ENCODE measurements at regions not wholly inside any gene's neighbourhood (a gene's known extent, or its start where the extent isn't known, plus 50 kb on each side); places are given as distances from the start of the nearest gene placed in this dataset.

DNA sequence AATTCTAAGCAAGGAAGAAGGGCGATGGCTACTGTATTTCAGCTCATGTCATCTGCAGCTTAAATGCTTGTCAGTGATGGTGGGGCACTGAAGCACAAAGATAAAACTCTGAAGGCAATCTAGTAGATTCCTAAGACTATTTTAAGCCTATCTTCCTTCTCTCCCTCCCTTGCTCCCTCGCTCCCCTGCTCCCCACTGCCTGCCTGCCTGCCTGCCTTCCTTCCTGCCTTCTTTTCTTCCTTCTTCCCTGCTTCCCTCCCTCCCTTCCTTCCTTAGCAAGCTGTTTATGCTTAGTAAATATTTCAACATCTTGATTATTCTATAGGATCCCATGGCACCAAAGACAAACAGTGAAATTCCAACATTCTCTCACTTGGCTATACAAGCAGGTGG is 99.6 kb downstream of the OXSM start:
- no peak for DNase-seq (ENCODE audit: low read depth, low spot score)
- no peaks in the 10 kb centered on the region for H3K79me2 ChIP-seq (ENCODE audit: control insufficient read depth, insufficient read depth, low read length)
- FAIRE-seq = no peak
- no peaks in the 10 kb centered on the region for H3K36me3 ChIP-seq (ENCODE audit: control insufficient read depth in 2 of 2, insufficient read depth in 2 of 2, low read length in 1 of 2)
- ChIA-PET POLR2A (no interaction called here), SMC1A (ENCODE audit: uncharacterized antibody, unreplicated experiment) (interaction anchor here (1.0 kb wide), 1 partner anchor 35 kb away, joined by 3 read pairs; no protein-coding TSS in a partner anchor), RAD21 (ENCODE audit: unreplicated experiment) (no interaction called here), CTCF (interaction anchor here (1.6 to 9.3 kb wide), 2 partner anchors 32 to 241 kb away, joined by 5 to 67 read pairs; no protein-coding TSS in a partner anchor)
- H2AFZ ChIP-seq (ENCODE audit: control insufficient read depth, low read depth, low read length) = no peak overlapping the region
- H3K27me3 ChIP-seq (replicated peaks in 1 of 2; ENCODE audit: control insufficient read depth in 2 of 2, insufficient read depth in 2 of 2, low read length in 1 of 2) = no peaks in the 10 kb centered on the region; a peak in 1 of 4 replicates
- intact Hi-C loops (cut with micrococcal nuclease; ENCODE audit: unreplicated experiment) = no loop called here
- no peak overlapping the region for H3K4me3 ChIP-seq
- H3K4me1 ChIP-seq (ENCODE audit: control insufficient read depth, insufficient read depth, low read length) = no peaks in the 10 kb centered on the region
- WGBS (ENCODE audit: insufficient coverage, insufficient replicate concordance, low lambda C conversion rate, missing lambda C conversion rate) = 2% methylated on average over 2 of the region's 2 CpGs
- BruUV-seq (replicated peaks) = no TSS peak
- in situ Hi-C loops (cut with MboI) = no loop called here
- no peaks in the 10 kb centered on the region for H4K20me1 ChIP-seq (ENCODE audit: control insufficient read depth, insufficient read depth)
- no peak for ATAC-seq
- H3K9ac ChIP-seq (ENCODE audit: control insufficient read depth, insufficient read depth, low read length) = no peak overlapping the region
- no peak overlapping the region for H3K4me2 ChIP-seq (ENCODE audit: control insufficient read depth, insufficient read depth)
- no peaks in the 10 kb centered on the region; the same call in 2 of the 3 replicates for H3K9me3 ChIP-seq (replicated peaks; ENCODE audit: control insufficient read depth, insufficient read depth, low read length)
- no peak for TF ChIP-seq ZNF384 (IDR thresholded peaks at IDR 0.05; ENCODE audit: borderline replicate concordance, low read depth, low read length)
- TF ChIP-seq SRF (IDR thresholded peaks at IDR 0.05; ENCODE audit: low read depth in 2 of 2, low read length in 2 of 2) = no peak
- no peak for TF ChIP-seq SIN3A (IDR thresholded peaks at IDR 0.05; ENCODE audit: low read depth, low read length)
- no peak overlapping the region for H3K27ac ChIP-seq (ENCODE audit: control insufficient read depth, insufficient read depth)

- H3K79me2 ChIP-seq (ENCODE audit: control insufficient read depth, insufficient read depth, low read length) = no peaks in the 10 kb centered on the region
- no peak overlapping the region for H3K9ac ChIP-seq (ENCODE audit: control insufficient read depth, insufficient read depth, low read length)
- FAIRE-seq (no peak), ATAC-seq (no peak), DNase-seq (ENCODE audit: low read depth, low spot score) (no peak)
- H3K4me1 ChIP-seq (ENCODE audit: control insufficient read depth, insufficient read depth, low read length) = no peaks in the 10 kb centered on the region
- no peak overlapping the region for H3K4me2 ChIP-seq (ENCODE audit: control insufficient read depth, insufficient read depth)
- intact Hi-C loops (cut with micrococcal nuclease; ENCODE audit: unreplicated experiment) = no loop called here
- no peaks in the 10 kb centered on the region for H3K9me3 ChIP-seq (replicated peaks; ENCODE audit: control insufficient read depth, insufficient read depth, low read length)
- no TSS peak for BruUV-seq (replicated peaks)
- ChIA-PET POLR2A (interaction anchor here (1.5 kb wide), 1 partner anchor 9 kb away, joined by 3 read pairs; no protein-coding TSS in a partner anchor), CTCF (interaction anchor here (0.8 to 9.3 kb wide), 8 partner anchors 9 to 245 kb away, joined by 3 to 67 read pairs (median 3); no protein-coding TSS in a partner anchor), RAD21 (ENCODE audit: unreplicated experiment) (no interaction called here), SMC1A (ENCODE audit: uncharacterized antibody, unreplicated experiment) (interaction anchor here (0.8 to 1.5 kb wide), 5 partner anchors 10 to 246 kb away, joined by 3 to 5 read pairs (median 3); no protein-coding TSS in a partner anchor)
- WGBS (ENCODE audit: insufficient coverage, insufficient replicate concordance, low lambda C conversion rate, missing lambda C conversion rate) = 15% methylated on average over 3 of the region's 3 CpGs
- no peaks in the 10 kb centered on the region for H3K36me3 ChIP-seq (ENCODE audit: control insufficient read depth in 2 of 2, insufficient read depth in 2 of 2, low read length in 1 of 2)
- no peak overlapping the region for H2AFZ ChIP-seq (ENCODE audit: control insufficient read depth, low read depth, low read length)
- H3K4me3 ChIP-seq = no peak overlapping the region
- H4K20me1 ChIP-seq (ENCODE audit: control insufficient read depth, insufficient read depth) = no peaks in the 10 kb centered on the region
- in situ Hi-C loops (cut with MboI) = no loop called here
- no peak overlapping the region for H3K27ac ChIP-seq (ENCODE audit: control insufficient read depth, insufficient read depth)
- H3K27me3 ChIP-seq (replicated peaks in 1 of 2; ENCODE audit: control insufficient read depth in 2 of 2, insufficient read depth in 2 of 2, low read length in 1 of 2) = no peaks in the 10 kb centered on the region
- no peak for TF ChIP-seq SPI1 (IDR thresholded peaks at IDR 0.05; ENCODE audit: borderline replicate concordance, insufficient read depth, low read depth, low read length)
- TF ChIP-seq NFXL1 (IDR thresholded peaks at IDR 0.05; ENCODE audit: borderline replicate concordance) = no peak
- TF ChIP-seq SMC3 (IDR thresholded peaks at IDR 0.05; ENCODE audit: borderline replicate concordance, low read length) = no peak
- no peak for TF ChIP-seq NR2C1 (IDR thresholded peaks at IDR 0.05)
- TF ChIP-seq NR2C2 (IDR thresholded peaks at IDR 0.05; ENCODE audit: borderline replicate concordance, control insufficient read depth, insufficient read length, low read depth) = no peak
- no peak for TF ChIP-seq DPF2 (IDR thresholded peaks at IDR 0.05)
- TF ChIP-seq SIN3A (IDR thresholded peaks at IDR 0.05; ENCODE audit: low read depth, low read length) = no peak
- TF ChIP-seq, protein P1, sequence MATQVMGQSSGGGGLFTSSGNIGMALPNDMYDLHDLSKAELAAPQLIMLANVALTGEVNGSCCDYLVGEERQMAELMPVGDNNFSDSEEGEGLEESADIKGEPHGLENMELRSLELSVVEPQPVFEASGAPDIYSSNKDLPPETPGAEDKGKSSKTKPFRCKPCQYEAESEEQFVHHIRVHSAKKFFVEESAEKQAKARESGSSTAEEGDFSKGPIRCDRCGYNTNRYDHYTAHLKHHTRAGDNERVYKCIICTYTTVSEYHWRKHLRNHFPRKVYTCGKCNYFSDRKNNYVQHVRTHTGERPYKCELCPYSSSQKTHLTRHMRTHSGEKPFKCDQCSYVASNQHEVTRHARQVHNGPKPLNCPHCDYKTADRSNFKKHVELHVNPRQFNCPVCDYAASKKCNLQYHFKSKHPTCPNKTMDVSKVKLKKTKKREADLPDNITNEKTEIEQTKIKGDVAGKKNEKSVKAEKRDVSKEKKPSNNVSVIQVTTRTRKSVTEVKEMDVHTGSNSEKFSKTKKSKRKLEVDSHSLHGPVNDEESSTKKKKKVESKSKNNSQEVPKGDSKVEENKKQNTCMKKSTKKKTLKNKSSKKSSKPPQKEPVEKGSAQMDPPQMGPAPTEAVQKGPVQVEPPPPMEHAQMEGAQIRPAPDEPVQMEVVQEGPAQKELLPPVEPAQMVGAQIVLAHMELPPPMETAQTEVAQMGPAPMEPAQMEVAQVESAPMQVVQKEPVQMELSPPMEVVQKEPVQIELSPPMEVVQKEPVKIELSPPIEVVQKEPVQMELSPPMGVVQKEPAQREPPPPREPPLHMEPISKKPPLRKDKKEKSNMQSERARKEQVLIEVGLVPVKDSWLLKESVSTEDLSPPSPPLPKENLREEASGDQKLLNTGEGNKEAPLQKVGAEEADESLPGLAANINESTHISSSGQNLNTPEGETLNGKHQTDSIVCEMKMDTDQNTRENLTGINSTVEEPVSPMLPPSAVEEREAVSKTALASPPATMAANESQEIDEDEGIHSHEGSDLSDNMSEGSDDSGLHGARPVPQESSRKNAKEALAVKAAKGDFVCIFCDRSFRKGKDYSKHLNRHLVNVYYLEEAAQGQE (IDR thresholded peaks at IDR 0.05; ENCODE audit: low read depth, low read length) = no peak
- TF ChIP-seq, protein P2, sequence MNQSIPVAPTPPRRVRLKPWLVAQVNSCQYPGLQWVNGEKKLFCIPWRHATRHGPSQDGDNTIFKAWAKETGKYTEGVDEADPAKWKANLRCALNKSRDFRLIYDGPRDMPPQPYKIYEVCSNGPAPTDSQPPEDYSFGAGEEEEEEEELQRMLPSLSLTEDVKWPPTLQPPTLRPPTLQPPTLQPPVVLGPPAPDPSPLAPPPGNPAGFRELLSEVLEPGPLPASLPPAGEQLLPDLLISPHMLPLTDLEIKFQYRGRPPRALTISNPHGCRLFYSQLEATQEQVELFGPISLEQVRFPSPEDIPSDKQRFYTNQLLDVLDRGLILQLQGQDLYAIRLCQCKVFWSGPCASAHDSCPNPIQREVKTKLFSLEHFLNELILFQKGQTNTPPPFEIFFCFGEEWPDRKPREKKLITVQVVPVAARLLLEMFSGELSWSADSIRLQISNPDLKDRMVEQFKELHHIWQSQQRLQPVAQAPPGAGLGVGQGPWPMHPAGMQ (IDR thresholded peaks at IDR 0.05; ENCODE audit: borderline replicate concordance) = no peak
- TF ChIP-seq ZNF217 (IDR thresholded peaks at IDR 0.05) = no peak
- no peak for TF ChIP-seq ESRRA (IDR thresholded peaks at IDR 0.05; ENCODE audit: low read length)
- no peak for TF ChIP-seq POLR2AphosphoS2 (IDR thresholded peaks at IDR 0.05; ENCODE audit: low read depth, low read length)
Measured at GRCh38 chr3:25894101-25894500, 104.2 kb downstream of the OXSM start.
